ENCODE measurements at regions not wholly inside any gene's neighbourhood (a gene's known extent, or its start where the extent isn't known, plus 50 kb on each side); places are given as distances from the start of the nearest gene placed in this dataset.

- Histone ChIP-seq H3K27ac (no peak overlapping the region; the same call in 1 of the 2 replicates), H3K9me3 (ENCODE audit: severe bottlenecking) (peaks cover 21% of the 10 kb centered on the region), H3K27me3 (ENCODE audit: insufficient read depth, low read depth, severe bottlenecking) (no peaks in the 10 kb centered on the region), H3K36me3 (no peaks in the 10 kb centered on the region), H3K4me3 (ENCODE audit: low read depth, low read length) (no peak overlapping the region)
- DNase-seq: no peak
- TF ChIP-seq, protein P1, sequence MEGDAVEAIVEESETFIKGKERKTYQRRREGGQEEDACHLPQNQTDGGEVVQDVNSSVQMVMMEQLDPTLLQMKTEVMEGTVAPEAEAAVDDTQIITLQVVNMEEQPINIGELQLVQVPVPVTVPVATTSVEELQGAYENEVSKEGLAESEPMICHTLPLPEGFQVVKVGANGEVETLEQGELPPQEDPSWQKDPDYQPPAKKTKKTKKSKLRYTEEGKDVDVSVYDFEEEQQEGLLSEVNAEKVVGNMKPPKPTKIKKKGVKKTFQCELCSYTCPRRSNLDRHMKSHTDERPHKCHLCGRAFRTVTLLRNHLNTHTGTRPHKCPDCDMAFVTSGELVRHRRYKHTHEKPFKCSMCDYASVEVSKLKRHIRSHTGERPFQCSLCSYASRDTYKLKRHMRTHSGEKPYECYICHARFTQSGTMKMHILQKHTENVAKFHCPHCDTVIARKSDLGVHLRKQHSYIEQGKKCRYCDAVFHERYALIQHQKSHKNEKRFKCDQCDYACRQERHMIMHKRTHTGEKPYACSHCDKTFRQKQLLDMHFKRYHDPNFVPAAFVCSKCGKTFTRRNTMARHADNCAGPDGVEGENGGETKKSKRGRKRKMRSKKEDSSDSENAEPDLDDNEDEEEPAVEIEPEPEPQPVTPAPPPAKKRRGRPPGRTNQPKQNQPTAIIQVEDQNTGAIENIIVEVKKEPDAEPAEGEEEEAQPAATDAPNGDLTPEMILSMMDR (IDR thresholded peaks at IDR 0.05; ENCODE audit: low read depth, low read length): no peak
Observed at GRCh38 chr7:89857767-89858166, 296.5 kb upstream of the STEAP1 start.

DNA sequence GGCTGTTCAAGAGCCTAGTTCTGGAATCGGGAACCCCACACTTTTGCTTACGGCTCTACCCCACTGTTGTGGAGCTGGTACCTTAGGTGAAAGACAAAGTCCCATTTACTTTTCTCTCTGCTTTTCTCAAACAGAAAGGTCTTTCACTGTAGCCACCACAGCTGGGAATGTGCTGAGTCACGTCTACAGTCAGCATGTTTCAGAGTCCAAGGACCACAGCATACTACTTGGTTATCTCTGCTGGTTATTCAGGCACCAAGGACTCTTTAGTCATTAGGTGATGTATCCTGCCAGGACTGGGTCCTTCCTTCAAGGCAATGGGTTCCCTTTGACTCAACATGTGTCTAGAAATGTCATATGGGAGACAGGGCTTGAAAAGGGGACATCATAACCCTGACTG is 266.8 kb upstream of the STEAP1 start:
- DNase-seq: no peak
- TF ChIP-seq, protein P1 (IDR thresholded peaks at IDR 0.05; ENCODE audit: low read depth, low read length): no peak
- Histone ChIP-seq H3K36me3 (no peaks in the 10 kb centered on the region), H3K9me3 (ENCODE audit: severe bottlenecking) (no peaks in the 10 kb centered on the region), H3K4me3 (ENCODE audit: low read depth, low read length) (no peak overlapping the region), H3K27ac (no peak overlapping the region), H3K27me3 (ENCODE audit: insufficient read depth, low read depth, severe bottlenecking) (no peaks in the 10 kb centered on the region)

- no peak for DNase-seq
- Histone ChIP-seq H3K36me3 (no peaks in the 10 kb centered on the region), H3K27ac (no peak overlapping the region), H3K9me3 (ENCODE audit: severe bottlenecking) (no peaks in the 10 kb centered on the region), H3K4me3 (ENCODE audit: low read depth, low read length) (no peak overlapping the region), H3K27me3 (ENCODE audit: insufficient read depth, low read depth, severe bottlenecking) (no peaks in the 10 kb centered on the region)
- TF ChIP-seq, protein P1 (IDR thresholded peaks at IDR 0.05; ENCODE audit: low read depth, low read length): no peak
Observed at GRCh38 chr7:89908736-89909135, 245.5 kb upstream of the STEAP1 start.

DNA sequence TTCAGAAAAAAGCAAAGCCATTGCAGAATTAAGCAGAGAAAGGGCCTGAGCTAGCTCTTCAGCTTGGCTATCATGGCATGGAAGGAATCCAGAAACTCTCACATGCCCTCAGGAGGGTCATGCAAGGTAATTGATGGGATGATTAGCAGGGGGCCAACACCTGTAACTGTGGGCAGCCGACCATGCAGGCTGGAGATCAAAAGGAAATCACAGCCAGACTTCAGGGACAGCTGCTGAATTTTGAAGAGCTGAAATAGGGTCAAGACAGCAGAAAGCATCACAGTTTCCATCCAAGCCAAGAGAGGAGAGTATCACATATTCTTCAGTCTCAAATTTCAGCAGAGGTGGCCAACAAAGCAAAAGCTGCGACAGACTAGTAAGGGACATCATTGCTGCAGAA is 239.6 kb upstream of the STEAP1 start:
- H3K4me3 ChIP-seq (ENCODE audit: low read depth, low read length): no peak overlapping the region
- H3K9me3 ChIP-seq (ENCODE audit: severe bottlenecking): no peaks in the 10 kb centered on the region
- TF ChIP-seq, protein P1 (IDR thresholded peaks at IDR 0.05; ENCODE audit: low read depth, low read length): no peak

GRCh38 chr7:89926194-89926593 is 228.1 kb upstream of the STEAP1 start:
- Histone ChIP-seq H3K4me3 (ENCODE audit: low read depth, low read length) (no peak overlapping the region), H3K27me3 (ENCODE audit: insufficient read depth, low read depth, severe bottlenecking) (no peaks in the 10 kb centered on the region), H3K27ac (no peak overlapping the region), H3K36me3 (no peaks in the 10 kb centered on the region), H3K9me3 (ENCODE audit: severe bottlenecking) (no peaks in the 10 kb centered on the region)
- TF ChIP-seq, protein P1 (IDR thresholded peaks at IDR 0.05; ENCODE audit: low read depth, low read length): no peak
- no peak for DNase-seq

More for the DNA sequence above, 239.6 kb upstream of the STEAP1 start:
- DNase-seq: peak; percentile 26
- Histone ChIP-seq H3K27ac (no peak overlapping the region), H3K36me3 (no peaks in the 10 kb centered on the region), H3K27me3 (ENCODE audit: insufficient read depth, low read depth, severe bottlenecking) (no peaks in the 10 kb centered on the region)

- TF ChIP-seq, protein P1 (IDR thresholded peaks at IDR 0.05; ENCODE audit: low read depth, low read length): no peak
- Histone ChIP-seq H3K4me3 (ENCODE audit: low read depth, low read length) (no peak overlapping the region), H3K27ac (no peak overlapping the region), H3K36me3 (no peaks in the 10 kb centered on the region), H3K9me3 (ENCODE audit: severe bottlenecking) (no peaks in the 10 kb centered on the region), H3K27me3 (ENCODE audit: insufficient read depth, low read depth, severe bottlenecking) (no peaks in the 10 kb centered on the region)
- DNase-seq: peak; percentile 30
Observed at GRCh38 chr7:89926701-89927100, 227.6 kb upstream of the STEAP1 start.

Data from WERI-Rb-1 (cell line).